ENCODE measurements at regions not wholly inside any gene's neighbourhood (a gene's known extent, or its start where the extent isn't known, plus 50 kb on each side); places are given as distances from the start of the nearest gene placed in this dataset.
A peak's percentile ranks its signal among the peaks of the same experiment; 100 is the strongest.

DNA sequence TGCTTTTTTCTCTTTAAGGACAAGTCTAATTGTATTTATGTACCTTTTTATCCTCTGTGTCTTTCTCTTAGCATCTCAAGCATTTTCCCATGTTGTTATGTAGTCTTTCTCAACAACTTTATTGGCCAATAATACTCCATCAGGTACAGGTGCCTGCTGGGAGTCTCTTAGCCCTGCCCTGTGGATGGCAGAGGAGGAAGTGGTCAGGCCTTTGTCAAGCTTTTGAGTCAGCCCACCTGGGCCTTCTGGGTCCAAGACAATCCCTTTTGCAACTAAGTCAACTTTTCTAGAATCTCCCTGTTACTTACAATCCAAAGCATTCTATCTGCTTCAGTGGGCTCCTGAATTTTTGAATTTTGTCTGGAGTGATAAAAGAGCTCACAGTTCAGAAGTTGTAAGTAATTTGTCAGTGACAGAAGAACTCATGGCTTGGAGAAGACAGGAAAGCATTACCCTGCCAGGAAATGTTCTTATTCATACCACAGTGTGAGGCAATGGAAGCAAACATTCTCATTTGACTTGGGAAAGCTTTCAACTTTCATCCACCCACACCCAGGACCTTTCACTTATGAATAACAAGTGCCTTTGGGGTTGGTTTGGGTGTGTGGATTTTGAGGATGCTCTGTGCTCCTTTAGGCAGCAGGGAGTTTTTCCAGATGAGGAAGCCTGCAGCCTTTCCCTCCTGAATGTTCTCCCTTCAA, 200.0 kb upstream of the S1PR3 start:
- Histone ChIP-seq H3K4me1 (peaks cover 11 to 39% (median 27%) of the 10 kb centered on the region in 10 experiments), H3K27ac (no peak overlapping the region), H4K20me1 (no peaks in the 10 kb centered on the region), H3K9me3 (replicated peaks in 1 of 11) (peaks cover 4 to 13% (median 6%) of the 10 kb centered on the region in 11 experiments; a peak in 16 of 22 replicates), H3K4me3 (no peak overlapping the region), H3K36me3 (no peaks in the 10 kb centered on the region), H3K4me2 (peak overlapping the region in 10 of 11 experiments; percentile 1 to 46 (median 21); a peak in 18 of 22 replicates), H3K27me3 (peaks cover 0 to 22% (median 0%) of the 10 kb centered on the region in 11 experiments; a peak in 2 of 22 replicates), H3K9ac (no peak overlapping the region)
- no peak for TF ChIP-seq Cebpa-rat (IDR thresholded peaks at IDR 0.05)

DNA sequence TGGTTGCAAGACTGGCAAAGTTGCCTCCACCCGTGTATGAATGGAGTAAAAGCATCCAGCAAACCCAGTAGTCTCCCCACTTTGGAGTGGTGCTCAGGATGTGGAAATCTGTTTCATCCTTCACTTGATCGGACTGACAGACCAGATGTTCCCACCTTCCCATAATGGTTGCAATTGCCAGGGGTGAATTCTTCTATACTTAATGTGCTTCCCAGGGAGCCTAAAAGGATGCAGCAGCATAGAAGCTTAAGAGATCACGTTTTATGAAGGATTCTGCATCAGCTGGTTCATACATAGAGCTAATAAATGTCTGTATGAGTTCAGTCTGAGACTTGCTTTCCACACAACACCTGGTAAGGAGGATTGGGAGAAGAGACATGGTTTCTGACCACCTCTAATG, 198.8 kb upstream of the S1PR3 start:
- H3K27me3 ChIP-seq, result 0 out of 22 replicates have a peak, but pooled peaks cover 0 to 10% (median 0%) of the 10 kb centered on the region in 11 experiments
- H3K9ac ChIP-seq, result no peak overlapping the region
- H3K4me2 ChIP-seq, result no peak overlapping the region
- H4K20me1 ChIP-seq, result no peaks in the 10 kb centered on the region
- TF ChIP-seq Cebpa-rat (IDR thresholded peaks at IDR 0.05), result no peak
- H3K27ac ChIP-seq, result no peak overlapping the region
- peaks cover 11 to 20% (median 13%) of the 10 kb centered on the region in 11 experiments; a peak in 18 of 22 replicates for H3K9me3 ChIP-seq (replicated peaks in 1 of 11)
- H3K4me1 ChIP-seq, result peaks cover 11 to 27% (median 22%) of the 10 kb centered on the region in 10 experiments
- H3K4me3 ChIP-seq, result no peak overlapping the region
- H3K36me3 ChIP-seq, result no peaks in the 10 kb centered on the region

DNA sequence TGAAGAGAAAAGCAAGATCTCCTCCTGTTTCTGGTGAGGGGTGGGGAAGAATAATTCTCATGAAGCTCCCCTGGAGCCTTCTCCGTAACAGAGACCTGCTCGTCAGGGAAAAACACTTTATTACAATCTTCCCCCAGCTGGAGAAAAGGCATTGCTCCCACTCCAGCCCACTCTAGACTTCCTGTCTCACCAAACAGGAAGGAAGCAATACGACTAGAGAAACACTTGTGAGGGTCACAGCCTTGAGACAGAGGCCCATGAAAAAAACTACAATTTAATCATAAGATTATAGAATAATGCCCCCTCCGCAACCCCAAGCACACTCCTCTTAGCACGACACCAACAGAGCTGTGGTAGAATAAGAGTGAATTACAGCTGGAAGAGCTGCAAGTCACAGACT, 197.2 kb upstream of the S1PR3 start:
- Histone ChIP-seq H3K4me3 (no peak overlapping the region), H4K20me1 (no peaks in the 10 kb centered on the region), H3K9me3 (replicated peaks in 1 of 11) (peaks cover 11 to 22% (median 13%) of the 10 kb centered on the region in 11 experiments; a peak in 18 of 22 replicates), H3K9ac (no peak overlapping the region), H3K27me3 (0 out of 22 replicates have a peak, but pooled peaks cover 0 to 10% (median 0%) of the 10 kb centered on the region in 11 experiments), H3K27ac (peak overlapping the region in 2 of 11 experiments; percentile 1 to 38; a peak in 1 of 22 replicates), H3K4me2 (peak overlapping the region; percentile 59 to 80 (median 71)), H3K36me3 (no peaks in the 10 kb centered on the region), H3K4me1 (peaks cover 11 to 24% (median 22%) of the 10 kb centered on the region in 10 experiments)
- TF ChIP-seq Cebpa-rat (IDR thresholded peaks at IDR 0.05), result no peak

DNA sequence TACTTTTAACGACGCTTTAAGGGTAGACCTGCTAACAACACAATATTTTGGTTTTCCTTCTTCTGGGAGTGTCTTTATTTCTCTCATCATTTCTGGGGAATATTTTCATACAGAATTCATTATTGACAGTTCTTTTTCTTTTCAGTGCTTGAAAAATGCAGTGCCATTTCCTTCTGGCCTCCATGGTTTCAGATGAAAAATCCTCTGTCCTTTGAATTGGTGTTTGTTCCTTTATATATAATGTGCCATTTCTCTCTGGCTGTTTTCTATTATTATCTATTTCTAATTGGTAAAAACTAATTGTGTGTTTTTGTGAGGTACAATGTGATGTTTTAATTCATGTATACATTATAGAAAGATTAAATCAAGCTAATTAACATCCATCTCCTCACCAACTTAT, 194.3 kb upstream of the S1PR3 start:
- TF ChIP-seq Cebpa-rat (IDR thresholded peaks at IDR 0.05), result no peak
- Histone ChIP-seq H3K9ac (no peak overlapping the region), H3K4me3 (no peak overlapping the region), H4K20me1 (no peaks in the 10 kb centered on the region), H3K36me3 (no peaks in the 10 kb centered on the region), H3K4me1 (peaks cover 11 to 16% (median 13%) of the 10 kb centered on the region in 10 experiments), H3K9me3 (replicated peaks in 1 of 11) (peaks cover 11 to 22% (median 13%) of the 10 kb centered on the region in 11 experiments; a peak in 18 of 22 replicates), H3K27ac (no peak overlapping the region), H3K27me3 (peaks cover 0 to 13% (median 0%) of the 10 kb centered on the region in 11 experiments; a peak in 1 of 22 replicates), H3K4me2 (no peak overlapping the region)

DNA sequence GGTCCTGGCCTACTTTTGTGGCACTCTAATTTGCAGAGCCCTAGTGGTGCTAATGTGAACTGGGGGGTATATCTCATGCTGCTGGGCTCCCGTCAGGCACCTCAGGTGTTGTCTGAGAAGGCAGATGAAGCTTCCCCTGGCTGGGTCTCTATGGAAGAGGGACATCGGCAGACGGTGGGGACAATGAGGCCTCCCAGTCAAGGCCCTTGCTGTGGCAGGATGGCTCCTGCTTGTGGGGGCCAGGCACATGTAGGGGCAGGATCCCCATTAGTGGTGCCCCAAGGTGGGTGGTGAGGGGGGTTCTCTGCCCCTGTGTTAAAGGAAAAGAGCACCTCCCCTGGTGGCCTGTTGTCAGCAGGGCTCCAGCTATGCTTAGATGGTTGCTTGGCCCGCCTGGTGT, 192.8 kb upstream of the S1PR3 start:
- H3K4me2 ChIP-seq, result no peak overlapping the region
- peaks cover 11 to 27% (median 20%) of the 10 kb centered on the region in 11 experiments; a peak in 18 of 22 replicates for H3K9me3 ChIP-seq (replicated peaks in 1 of 11)
- H4K20me1 ChIP-seq, result no peaks in the 10 kb centered on the region
- H3K27me3 ChIP-seq, result peaks cover 0 to 11% (median 0%) of the 10 kb centered on the region in 11 experiments; a peak in 2 of 22 replicates
- no peak overlapping the region for H3K27ac ChIP-seq
- H3K4me1 ChIP-seq, result peaks cover 11 to 14% (median 13%) of the 10 kb centered on the region in 10 experiments
- no peak overlapping the region for H3K4me3 ChIP-seq
- H3K9ac ChIP-seq, result no peak overlapping the region
- H3K36me3 ChIP-seq, result no peaks in the 10 kb centered on the region
- no peak for TF ChIP-seq Cebpa-rat (IDR thresholded peaks at IDR 0.05)

DNA sequence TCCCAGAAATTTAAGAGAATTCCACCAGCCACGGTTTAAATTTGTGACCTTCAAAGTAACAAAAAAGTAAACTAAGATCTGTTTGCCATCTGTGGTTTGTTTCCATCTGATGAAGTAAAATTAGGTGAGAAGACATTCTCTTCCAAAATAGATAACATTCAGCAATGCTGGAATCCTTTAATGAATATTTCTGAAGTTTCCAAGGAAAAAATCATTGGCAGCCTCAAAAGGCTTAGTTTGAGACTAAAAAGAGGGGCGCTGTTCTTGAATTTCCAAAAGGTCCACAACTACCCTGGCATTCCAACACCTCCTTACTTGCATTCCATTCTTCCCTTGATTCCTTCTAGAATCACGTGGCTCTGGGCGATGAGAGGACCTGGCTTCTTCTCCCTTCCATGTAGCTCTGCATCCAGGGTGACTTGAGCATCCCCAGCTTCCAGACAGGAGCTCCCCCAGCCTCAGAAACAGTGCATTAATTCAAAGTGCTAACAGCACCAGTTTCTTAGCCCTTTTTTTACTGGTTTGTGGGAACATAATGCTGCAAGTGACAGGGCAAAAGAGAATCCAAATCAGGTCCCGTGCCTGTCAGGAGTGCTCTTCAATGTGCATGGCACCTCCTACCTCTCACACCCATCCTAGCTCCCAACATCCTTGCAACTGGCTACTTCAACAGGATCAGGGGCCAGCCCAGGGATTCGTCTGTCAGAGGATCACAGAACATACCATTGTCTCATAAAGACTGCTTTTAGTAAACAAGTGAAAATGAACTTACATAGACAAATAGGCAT, 191.5 kb upstream of the S1PR3 start:
- no peaks in the 10 kb centered on the region for H3K36me3 ChIP-seq
- no peak overlapping the region for H3K9ac ChIP-seq
- H3K4me2 ChIP-seq, result no peak overlapping the region
- H3K27ac ChIP-seq, result no peak overlapping the region
- peaks cover 11 to 27% (median 20%) of the 10 kb centered on the region in 11 experiments; a peak in 18 of 22 replicates for H3K9me3 ChIP-seq (replicated peaks in 1 of 11)
- H3K27me3 ChIP-seq, result peaks cover 0 to 11% (median 0%) of the 10 kb centered on the region in 11 experiments; a peak in 2 of 22 replicates
- H3K4me1 ChIP-seq, result peaks cover 0 to 8% (median 1%) of the 10 kb centered on the region in 10 experiments; a peak in 11 of 20 replicates
- no peaks in the 10 kb centered on the region for H4K20me1 ChIP-seq
- H3K4me3 ChIP-seq, result no peak overlapping the region
- no peak for TF ChIP-seq Cebpa-rat (IDR thresholded peaks at IDR 0.05)

DNA sequence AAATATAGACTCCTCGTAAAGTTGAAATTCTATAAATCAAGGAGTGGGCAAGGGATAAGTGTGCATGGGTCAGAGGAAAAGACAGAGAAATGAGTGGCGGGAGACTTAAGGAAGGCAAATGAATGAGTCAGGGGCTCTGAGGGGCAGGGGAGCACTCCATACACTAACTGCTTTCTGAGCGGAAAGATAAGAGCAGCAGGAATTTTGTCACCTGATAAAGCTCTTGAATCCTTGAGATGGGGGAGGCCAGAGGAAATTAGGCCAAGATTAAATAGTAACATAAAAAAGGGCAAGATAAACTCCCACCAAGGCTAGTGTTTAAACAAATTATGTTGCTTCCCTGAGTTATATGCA, 191.0 kb upstream of the S1PR3 start:
- H3K9me3 ChIP-seq (replicated peaks in 1 of 11), result peaks cover 11 to 25% (median 17%) of the 10 kb centered on the region in 11 experiments; a peak in 18 of 22 replicates
- H3K4me2 ChIP-seq, result no peak overlapping the region
- peaks cover 0 to 7% (median 0%) of the 10 kb centered on the region in 10 experiments; a peak in 8 of 20 replicates for H3K4me1 ChIP-seq
- H3K27me3 ChIP-seq, result peaks cover 0 to 11% (median 0%) of the 10 kb centered on the region in 11 experiments; a peak in 3 of 22 replicates
- no peak overlapping the region for H3K9ac ChIP-seq
- no peak overlapping the region for H3K4me3 ChIP-seq
- no peak overlapping the region for H3K27ac ChIP-seq
- TF ChIP-seq Cebpa-rat (IDR thresholded peaks at IDR 0.05), result no peak
- no peaks in the 10 kb centered on the region for H4K20me1 ChIP-seq
- no peaks in the 10 kb centered on the region for H3K36me3 ChIP-seq

DNA sequence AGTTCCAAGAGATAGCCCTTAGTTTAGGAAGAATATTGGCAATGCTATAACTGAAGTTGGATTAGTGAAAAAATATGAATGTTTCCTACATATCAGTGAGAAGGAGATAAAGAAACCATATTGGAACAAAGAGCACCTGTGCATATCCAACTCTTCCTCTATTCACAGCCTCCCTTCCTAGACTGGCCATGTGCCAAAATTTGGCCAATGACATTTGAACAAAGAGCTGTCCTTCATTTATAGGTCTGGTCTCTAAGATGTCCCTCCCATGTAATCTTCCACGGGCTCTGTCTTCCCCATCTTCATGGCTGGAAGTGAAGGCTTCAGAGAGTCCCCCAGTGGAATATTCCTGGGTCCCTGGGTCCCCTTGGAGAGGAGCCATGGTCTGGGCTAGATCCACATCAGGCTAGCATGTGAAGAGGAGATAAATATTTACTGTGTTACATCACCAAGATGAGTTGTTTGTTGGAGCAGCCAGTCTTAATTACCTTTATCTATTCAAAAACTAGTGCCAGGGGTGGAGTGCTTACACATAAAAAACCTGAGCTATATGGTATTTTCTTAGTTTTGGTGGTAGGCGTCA, 190.0 kb upstream of the S1PR3 start:
- no peaks in the 10 kb centered on the region for H3K36me3 ChIP-seq
- no peak overlapping the region for H3K4me2 ChIP-seq
- no peaks in the 10 kb centered on the region for H4K20me1 ChIP-seq
- H3K4me3 ChIP-seq, result no peak overlapping the region
- H3K9me3 ChIP-seq (replicated peaks in 1 of 11), result peaks cover 3 to 17% (median 12%) of the 10 kb centered on the region in 11 experiments; a peak in 18 of 22 replicates
- peaks cover 0 to 7% (median 0%) of the 10 kb centered on the region in 10 experiments; a peak in 8 of 20 replicates for H3K4me1 ChIP-seq
- no peak overlapping the region for H3K9ac ChIP-seq
- no peak overlapping the region for H3K27ac ChIP-seq
- TF ChIP-seq Cebpa-rat (IDR thresholded peaks at IDR 0.05), result no peak
- H3K27me3 ChIP-seq, result peaks cover 0 to 11% (median 0%) of the 10 kb centered on the region in 11 experiments; a peak in 3 of 22 replicates
